Tibial artery (tissue), 4 donors: ENCODE measurements at regions not wholly inside any gene's neighbourhood (a gene's known extent, or its start where the extent isn't known, plus 50 kb on each side); places are given as distances from the start of the nearest gene placed in this dataset.

Experiments
- DNase-seq, 2 donors: peaks; one replicate each; pipeline ENCODE4 v3.0.0-alpha.2; 2019
- H3K27ac ChIP-seq, 2 donors: fragments of 200-600 bp; sonication (generic) in 1 of 2; 1 replicate in 1 of 2; 2 replicates in 1 of 2; pipeline ENCODE4 v1.5.1; 2018 to 2019; ENCODE audit warnings: mild to moderate bottlenecking in 1 of 2
- H3K27me3 ChIP-seq, 2 donors: fragments of 200-600 bp; sonication (generic) in 1 of 2; one replicate each; pipeline versions ENCODE4 v1.5.1 to v1.6.0; 2016 to 2019
- H3K36me3 ChIP-seq, 3 donors: fragments of 200-600 bp; sonication (generic) in 2 of 3; one replicate each; pipeline ENCODE4 v1.5.1; 2016 to 2019; ENCODE audit warnings: mild to moderate bottlenecking in 2 of 3
- H3K4me1 ChIP-seq, 4 donors: fragments of 200-600 bp; sonication (generic) in 2 of 4; 1 replicate in 3 of 4; 2 replicates in 1 of 4; pipeline ENCODE4 v1.5.1; 2016 to 2019
- H3K4me3 ChIP-seq, 2 donors: fragments of 200-600 bp; sonication (generic) in 1 of 2; 1 replicate in 1 of 2; 2 replicates in 1 of 2; pipeline ENCODE4 v1.5.1; 2018 to 2019; ENCODE audit warnings: mild to moderate bottlenecking in 2 of 2
- H3K9me3 ChIP-seq, 3 donors: fragments of 200-600 bp; sonication (generic) in 1 of 3; one replicate each; pipeline ENCODE4 v1.5.1; 2016 to 2019
- intact Hi-C: fragments of 100-400 bp; cut with DNase I; formaldehyde crosslinking; loops from one replicate; pipeline ENCODE4 v1.15.0; 2023; ENCODE audit warnings: low total_unique reads
- TF ChIP-seq, protein P1 (sequence below), 2 experiments: fragments of 200-600 bp in 1 of 2; fragments of 450-650 bp in 1 of 2; IDR thresholded peaks; one replicate each; pipeline ENCODE4 v1.5.1; 2017 to 2019; ENCODE audit warnings: antibody characterized with exemption in 2 of 2, mild to moderate bottlenecking in 1 of 2, moderate library complexity in 1 of 2

GRCh38 chr4:34245276-34245675, 1999.0 kb downstream of the ARAP2 start:
- Histone ChIP-seq H3K27me3 (no peaks in the 10 kb centered on the region), H3K4me1 (no peaks in the 10 kb centered on the region), H3K36me3 (no peaks in the 10 kb centered on the region), H3K4me3 (no peak overlapping the region), H3K9me3 (peaks cover 0 to 6% (median 0%) of the 10 kb centered on the region in 3 donors), H3K27ac (no peak overlapping the region)
- TF ChIP-seq, protein P1, sequence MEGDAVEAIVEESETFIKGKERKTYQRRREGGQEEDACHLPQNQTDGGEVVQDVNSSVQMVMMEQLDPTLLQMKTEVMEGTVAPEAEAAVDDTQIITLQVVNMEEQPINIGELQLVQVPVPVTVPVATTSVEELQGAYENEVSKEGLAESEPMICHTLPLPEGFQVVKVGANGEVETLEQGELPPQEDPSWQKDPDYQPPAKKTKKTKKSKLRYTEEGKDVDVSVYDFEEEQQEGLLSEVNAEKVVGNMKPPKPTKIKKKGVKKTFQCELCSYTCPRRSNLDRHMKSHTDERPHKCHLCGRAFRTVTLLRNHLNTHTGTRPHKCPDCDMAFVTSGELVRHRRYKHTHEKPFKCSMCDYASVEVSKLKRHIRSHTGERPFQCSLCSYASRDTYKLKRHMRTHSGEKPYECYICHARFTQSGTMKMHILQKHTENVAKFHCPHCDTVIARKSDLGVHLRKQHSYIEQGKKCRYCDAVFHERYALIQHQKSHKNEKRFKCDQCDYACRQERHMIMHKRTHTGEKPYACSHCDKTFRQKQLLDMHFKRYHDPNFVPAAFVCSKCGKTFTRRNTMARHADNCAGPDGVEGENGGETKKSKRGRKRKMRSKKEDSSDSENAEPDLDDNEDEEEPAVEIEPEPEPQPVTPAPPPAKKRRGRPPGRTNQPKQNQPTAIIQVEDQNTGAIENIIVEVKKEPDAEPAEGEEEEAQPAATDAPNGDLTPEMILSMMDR (IDR thresholded peaks at IDR 0.05) = no peak
- intact Hi-C loops = no loop called here
- no peak for DNase-seq

DNA sequence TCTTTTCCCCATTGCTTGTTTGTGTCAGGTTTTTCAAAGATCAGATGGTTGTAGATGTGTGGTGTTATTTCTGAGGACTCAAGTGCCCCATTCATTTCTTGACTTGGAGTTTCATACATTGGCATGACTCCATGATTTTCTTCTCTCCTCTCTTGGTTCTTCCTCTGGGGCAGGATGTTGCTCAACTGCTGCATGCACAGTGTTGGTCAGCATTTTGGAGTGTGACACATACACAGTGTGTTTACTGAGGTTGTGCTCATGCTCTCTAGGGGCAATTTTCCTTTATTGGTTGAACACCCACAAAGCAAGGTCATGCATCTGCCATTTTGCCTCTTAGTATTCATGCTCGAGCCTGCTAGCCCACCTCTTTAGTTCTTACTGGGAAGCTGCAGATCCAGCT, 1993.8 kb downstream of the ARAP2 start:
- DNase-seq = no peak
- TF ChIP-seq, protein P1 (IDR thresholded peaks at IDR 0.05) = no peak

DNA sequence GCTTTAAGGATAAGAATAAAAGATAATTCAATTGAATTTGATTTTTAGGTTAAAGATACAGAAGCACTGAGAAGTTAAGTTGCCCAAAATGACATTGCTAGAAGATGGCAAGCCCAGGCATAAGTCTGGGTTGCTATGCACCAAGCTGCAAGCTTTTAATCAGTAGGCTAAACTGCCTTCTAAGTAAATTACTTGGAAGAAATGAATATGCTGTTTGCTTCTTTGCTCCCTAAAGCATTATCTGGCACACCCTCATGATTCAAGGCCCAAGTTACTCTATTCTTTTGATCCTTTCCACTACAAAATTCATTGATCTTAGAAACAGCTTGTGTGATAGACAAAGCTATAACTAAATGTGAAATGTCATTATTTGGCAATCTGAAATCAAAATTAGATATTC, 1991.1 kb downstream of the ARAP2 start:
- intact Hi-C loops = no loop called here
- H3K27me3 ChIP-seq = no peaks in the 10 kb centered on the region
- TF ChIP-seq, protein P1 (IDR thresholded peaks at IDR 0.05) = no peak
- no peak for DNase-seq
- no peaks in the 10 kb centered on the region for H3K9me3 ChIP-seq
- no peaks in the 10 kb centered on the region for H3K4me1 ChIP-seq
- H3K27ac ChIP-seq = no peak overlapping the region
- H3K36me3 ChIP-seq = no peaks in the 10 kb centered on the region
- H3K4me3 ChIP-seq = no peak overlapping the region

More for the DNA sequence above, 1993.8 kb downstream of the ARAP2 start:
- Histone ChIP-seq H3K4me1 (no peaks in the 10 kb centered on the region), H3K36me3 (no peaks in the 10 kb centered on the region), H3K4me3 (no peak overlapping the region), H3K9me3 (peaks cover 0 to 6% (median 0%) of the 10 kb centered on the region in 3 donors), H3K27me3 (no peaks in the 10 kb centered on the region), H3K27ac (no peak overlapping the region)
- intact Hi-C loops = no loop called here

DNA sequence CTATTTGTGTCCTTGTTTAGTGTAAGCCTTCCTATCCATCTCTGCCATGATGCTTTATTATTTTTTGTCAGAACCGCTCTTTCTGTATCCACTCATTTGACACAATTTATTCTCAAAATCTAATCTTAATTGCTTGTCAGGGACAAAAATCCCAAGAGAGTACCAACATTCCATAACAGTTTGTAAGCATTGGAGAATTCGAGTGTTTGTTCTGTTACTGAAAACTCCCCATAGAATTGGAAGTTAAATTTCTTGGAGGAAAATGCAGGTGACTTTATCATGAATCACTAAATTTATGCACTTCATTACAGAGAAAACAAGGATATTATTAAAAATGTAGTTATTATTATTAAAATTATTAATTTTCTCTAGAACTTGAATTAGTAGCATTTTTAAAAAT, 1986.1 kb downstream of the ARAP2 start:
- Histone ChIP-seq H3K4me1 (no peaks in the 10 kb centered on the region), H3K4me3 (no peak overlapping the region), H3K27me3 (no peaks in the 10 kb centered on the region), H3K27ac (no peak overlapping the region), H3K36me3 (no peaks in the 10 kb centered on the region), H3K9me3 (no peaks in the 10 kb centered on the region)
- DNase-seq = no peak
- TF ChIP-seq, protein P1 (IDR thresholded peaks at IDR 0.05) = no peak
- intact Hi-C loops = no loop called here

- Histone ChIP-seq H3K27me3 (no peaks in the 10 kb centered on the region), H3K27ac (no peak overlapping the region), H3K9me3 (no peaks in the 10 kb centered on the region), H3K4me1 (no peaks in the 10 kb centered on the region), H3K36me3 (no peaks in the 10 kb centered on the region), H3K4me3 (no peak overlapping the region)
- intact Hi-C loops = no loop called here
- TF ChIP-seq, protein P1 (IDR thresholded peaks at IDR 0.05) = no peak
- DNase-seq = no peak
Measured at GRCh38 chr4:34261799-34262314, 1982.5 kb downstream of the ARAP2 start.

DNA sequence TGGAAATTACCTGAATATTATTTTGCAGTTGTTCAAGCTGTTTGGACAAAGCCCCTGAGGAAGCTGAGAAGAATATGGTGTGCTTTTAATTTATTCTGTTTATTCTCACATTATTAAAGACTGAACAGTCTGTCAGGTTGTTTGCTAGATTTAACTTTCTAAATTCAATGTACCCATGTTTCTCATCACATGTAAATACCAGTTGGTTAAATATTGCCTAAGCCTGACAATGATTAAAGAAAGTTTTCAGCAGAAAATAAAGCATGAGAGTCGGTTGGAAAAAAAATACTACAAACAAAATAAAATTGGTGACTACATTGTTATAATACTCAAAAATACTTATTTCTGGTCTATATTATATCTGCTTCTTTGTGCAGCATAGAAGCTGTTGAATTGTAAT, 1974.7 kb downstream of the ARAP2 start:
- intact Hi-C loops = no loop called here
- DNase-seq = no peak
- Histone ChIP-seq H3K36me3 (no peaks in the 10 kb centered on the region), H3K9me3 (no peaks in the 10 kb centered on the region), H3K27ac (no peak overlapping the region), H3K4me3 (no peak overlapping the region), H3K27me3 (no peaks in the 10 kb centered on the region), H3K4me1 (no peaks in the 10 kb centered on the region)
- TF ChIP-seq, protein P1 (IDR thresholded peaks at IDR 0.05) = no peak
